ENCODE measurements at regions not wholly inside any gene's neighbourhood (a gene's known extent, or its start where the extent isn't known, plus 50 kb on each side); places are given as distances from the start of the nearest gene placed in this dataset.

DNA sequence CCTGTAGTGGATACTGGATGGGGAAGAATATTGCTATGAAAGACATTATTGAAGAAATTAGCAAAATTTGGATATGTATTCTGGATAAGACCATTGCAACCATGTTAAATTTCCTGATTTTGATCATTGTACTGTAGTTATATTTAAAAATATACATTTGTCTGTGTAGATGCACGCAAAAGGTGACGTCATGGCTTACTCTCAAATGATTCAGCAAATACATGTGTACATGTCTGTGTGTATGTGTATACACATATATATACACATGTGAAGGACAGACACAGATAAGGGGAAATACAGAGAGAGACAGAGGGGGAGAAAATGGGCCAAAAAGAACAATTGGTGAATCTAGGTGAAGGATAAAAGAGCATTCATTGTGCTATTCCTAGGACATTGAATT is 82.3 kb upstream of the PLCB4 start:
- Histone ChIP-seq H3K27me3 (ENCODE audit: insufficient read depth) (no peaks in the 10 kb centered on the region), H3K79me2 (replicated peaks; ENCODE audit: insufficient read depth) (no peaks in the 10 kb centered on the region), H3K4me1 (ENCODE audit: insufficient read depth) (no peaks in the 10 kb centered on the region), H3K9me2 (ENCODE audit: insufficient read depth) (no peaks in the 10 kb centered on the region), H4K20me1 (replicated peaks; ENCODE audit: insufficient read depth) (no peaks in the 10 kb centered on the region), H3K36me3 (ENCODE audit: insufficient read depth) (no peaks in the 10 kb centered on the region), H3F3A (replicated peaks; ENCODE audit: low read depth) (no peaks in the 10 kb centered on the region), H2AFZ (no peak overlapping the region), H3K4me3 (no peak overlapping the region), H3K27ac (ENCODE audit: low read depth) (no peak overlapping the region), H3K4me2 (no peak overlapping the region)
- TF ChIP-seq CREB1 (CRISPR knock-in tag; IDR thresholded peaks at IDR 0.05; ENCODE audit: low read depth) (no peak), ZNF114 (CRISPR knock-in tag; IDR thresholded peaks at IDR 0.05) (no peak), ZNF331 (CRISPR knock-in tag; IDR thresholded peaks at IDR 0.05; ENCODE audit: low read depth) (no peak), EZH2 (IDR thresholded peaks at IDR 0.05; ENCODE audit: low read depth, unreplicated experiment) (no peak), ETS1 (IDR thresholded peaks at IDR 0.05) (no peak), JUNB (IDR thresholded peaks at IDR 0.05; ENCODE audit: unreplicated experiment) (no peak), EZH2phosphoT487 (IDR thresholded peaks at IDR 0.05; ENCODE audit: unreplicated experiment) (no peak), NANOG (IDR thresholded peaks at IDR 0.05; ENCODE audit: borderline replicate concordance) (no peak), STAT1 (IDR thresholded peaks at IDR 0.05; ENCODE audit: unreplicated experiment) (no peak), POLR2AphosphoS5 (IDR thresholded peaks at IDR 0.05; ENCODE audit: low read depth) (no peak)
- TF ChIP-seq, protein P1, sequence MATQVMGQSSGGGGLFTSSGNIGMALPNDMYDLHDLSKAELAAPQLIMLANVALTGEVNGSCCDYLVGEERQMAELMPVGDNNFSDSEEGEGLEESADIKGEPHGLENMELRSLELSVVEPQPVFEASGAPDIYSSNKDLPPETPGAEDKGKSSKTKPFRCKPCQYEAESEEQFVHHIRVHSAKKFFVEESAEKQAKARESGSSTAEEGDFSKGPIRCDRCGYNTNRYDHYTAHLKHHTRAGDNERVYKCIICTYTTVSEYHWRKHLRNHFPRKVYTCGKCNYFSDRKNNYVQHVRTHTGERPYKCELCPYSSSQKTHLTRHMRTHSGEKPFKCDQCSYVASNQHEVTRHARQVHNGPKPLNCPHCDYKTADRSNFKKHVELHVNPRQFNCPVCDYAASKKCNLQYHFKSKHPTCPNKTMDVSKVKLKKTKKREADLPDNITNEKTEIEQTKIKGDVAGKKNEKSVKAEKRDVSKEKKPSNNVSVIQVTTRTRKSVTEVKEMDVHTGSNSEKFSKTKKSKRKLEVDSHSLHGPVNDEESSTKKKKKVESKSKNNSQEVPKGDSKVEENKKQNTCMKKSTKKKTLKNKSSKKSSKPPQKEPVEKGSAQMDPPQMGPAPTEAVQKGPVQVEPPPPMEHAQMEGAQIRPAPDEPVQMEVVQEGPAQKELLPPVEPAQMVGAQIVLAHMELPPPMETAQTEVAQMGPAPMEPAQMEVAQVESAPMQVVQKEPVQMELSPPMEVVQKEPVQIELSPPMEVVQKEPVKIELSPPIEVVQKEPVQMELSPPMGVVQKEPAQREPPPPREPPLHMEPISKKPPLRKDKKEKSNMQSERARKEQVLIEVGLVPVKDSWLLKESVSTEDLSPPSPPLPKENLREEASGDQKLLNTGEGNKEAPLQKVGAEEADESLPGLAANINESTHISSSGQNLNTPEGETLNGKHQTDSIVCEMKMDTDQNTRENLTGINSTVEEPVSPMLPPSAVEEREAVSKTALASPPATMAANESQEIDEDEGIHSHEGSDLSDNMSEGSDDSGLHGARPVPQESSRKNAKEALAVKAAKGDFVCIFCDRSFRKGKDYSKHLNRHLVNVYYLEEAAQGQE (IDR thresholded peaks at IDR 0.05; ENCODE audit: unreplicated experiment): no peak
- TF ChIP-seq, protein P2, sequence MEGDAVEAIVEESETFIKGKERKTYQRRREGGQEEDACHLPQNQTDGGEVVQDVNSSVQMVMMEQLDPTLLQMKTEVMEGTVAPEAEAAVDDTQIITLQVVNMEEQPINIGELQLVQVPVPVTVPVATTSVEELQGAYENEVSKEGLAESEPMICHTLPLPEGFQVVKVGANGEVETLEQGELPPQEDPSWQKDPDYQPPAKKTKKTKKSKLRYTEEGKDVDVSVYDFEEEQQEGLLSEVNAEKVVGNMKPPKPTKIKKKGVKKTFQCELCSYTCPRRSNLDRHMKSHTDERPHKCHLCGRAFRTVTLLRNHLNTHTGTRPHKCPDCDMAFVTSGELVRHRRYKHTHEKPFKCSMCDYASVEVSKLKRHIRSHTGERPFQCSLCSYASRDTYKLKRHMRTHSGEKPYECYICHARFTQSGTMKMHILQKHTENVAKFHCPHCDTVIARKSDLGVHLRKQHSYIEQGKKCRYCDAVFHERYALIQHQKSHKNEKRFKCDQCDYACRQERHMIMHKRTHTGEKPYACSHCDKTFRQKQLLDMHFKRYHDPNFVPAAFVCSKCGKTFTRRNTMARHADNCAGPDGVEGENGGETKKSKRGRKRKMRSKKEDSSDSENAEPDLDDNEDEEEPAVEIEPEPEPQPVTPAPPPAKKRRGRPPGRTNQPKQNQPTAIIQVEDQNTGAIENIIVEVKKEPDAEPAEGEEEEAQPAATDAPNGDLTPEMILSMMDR (conservative IDR thresholded peaks at IDR 0.05; ENCODE audit: low read depth in 2 of 2): no peak
- TF ChIP-seq, protein P3, sequence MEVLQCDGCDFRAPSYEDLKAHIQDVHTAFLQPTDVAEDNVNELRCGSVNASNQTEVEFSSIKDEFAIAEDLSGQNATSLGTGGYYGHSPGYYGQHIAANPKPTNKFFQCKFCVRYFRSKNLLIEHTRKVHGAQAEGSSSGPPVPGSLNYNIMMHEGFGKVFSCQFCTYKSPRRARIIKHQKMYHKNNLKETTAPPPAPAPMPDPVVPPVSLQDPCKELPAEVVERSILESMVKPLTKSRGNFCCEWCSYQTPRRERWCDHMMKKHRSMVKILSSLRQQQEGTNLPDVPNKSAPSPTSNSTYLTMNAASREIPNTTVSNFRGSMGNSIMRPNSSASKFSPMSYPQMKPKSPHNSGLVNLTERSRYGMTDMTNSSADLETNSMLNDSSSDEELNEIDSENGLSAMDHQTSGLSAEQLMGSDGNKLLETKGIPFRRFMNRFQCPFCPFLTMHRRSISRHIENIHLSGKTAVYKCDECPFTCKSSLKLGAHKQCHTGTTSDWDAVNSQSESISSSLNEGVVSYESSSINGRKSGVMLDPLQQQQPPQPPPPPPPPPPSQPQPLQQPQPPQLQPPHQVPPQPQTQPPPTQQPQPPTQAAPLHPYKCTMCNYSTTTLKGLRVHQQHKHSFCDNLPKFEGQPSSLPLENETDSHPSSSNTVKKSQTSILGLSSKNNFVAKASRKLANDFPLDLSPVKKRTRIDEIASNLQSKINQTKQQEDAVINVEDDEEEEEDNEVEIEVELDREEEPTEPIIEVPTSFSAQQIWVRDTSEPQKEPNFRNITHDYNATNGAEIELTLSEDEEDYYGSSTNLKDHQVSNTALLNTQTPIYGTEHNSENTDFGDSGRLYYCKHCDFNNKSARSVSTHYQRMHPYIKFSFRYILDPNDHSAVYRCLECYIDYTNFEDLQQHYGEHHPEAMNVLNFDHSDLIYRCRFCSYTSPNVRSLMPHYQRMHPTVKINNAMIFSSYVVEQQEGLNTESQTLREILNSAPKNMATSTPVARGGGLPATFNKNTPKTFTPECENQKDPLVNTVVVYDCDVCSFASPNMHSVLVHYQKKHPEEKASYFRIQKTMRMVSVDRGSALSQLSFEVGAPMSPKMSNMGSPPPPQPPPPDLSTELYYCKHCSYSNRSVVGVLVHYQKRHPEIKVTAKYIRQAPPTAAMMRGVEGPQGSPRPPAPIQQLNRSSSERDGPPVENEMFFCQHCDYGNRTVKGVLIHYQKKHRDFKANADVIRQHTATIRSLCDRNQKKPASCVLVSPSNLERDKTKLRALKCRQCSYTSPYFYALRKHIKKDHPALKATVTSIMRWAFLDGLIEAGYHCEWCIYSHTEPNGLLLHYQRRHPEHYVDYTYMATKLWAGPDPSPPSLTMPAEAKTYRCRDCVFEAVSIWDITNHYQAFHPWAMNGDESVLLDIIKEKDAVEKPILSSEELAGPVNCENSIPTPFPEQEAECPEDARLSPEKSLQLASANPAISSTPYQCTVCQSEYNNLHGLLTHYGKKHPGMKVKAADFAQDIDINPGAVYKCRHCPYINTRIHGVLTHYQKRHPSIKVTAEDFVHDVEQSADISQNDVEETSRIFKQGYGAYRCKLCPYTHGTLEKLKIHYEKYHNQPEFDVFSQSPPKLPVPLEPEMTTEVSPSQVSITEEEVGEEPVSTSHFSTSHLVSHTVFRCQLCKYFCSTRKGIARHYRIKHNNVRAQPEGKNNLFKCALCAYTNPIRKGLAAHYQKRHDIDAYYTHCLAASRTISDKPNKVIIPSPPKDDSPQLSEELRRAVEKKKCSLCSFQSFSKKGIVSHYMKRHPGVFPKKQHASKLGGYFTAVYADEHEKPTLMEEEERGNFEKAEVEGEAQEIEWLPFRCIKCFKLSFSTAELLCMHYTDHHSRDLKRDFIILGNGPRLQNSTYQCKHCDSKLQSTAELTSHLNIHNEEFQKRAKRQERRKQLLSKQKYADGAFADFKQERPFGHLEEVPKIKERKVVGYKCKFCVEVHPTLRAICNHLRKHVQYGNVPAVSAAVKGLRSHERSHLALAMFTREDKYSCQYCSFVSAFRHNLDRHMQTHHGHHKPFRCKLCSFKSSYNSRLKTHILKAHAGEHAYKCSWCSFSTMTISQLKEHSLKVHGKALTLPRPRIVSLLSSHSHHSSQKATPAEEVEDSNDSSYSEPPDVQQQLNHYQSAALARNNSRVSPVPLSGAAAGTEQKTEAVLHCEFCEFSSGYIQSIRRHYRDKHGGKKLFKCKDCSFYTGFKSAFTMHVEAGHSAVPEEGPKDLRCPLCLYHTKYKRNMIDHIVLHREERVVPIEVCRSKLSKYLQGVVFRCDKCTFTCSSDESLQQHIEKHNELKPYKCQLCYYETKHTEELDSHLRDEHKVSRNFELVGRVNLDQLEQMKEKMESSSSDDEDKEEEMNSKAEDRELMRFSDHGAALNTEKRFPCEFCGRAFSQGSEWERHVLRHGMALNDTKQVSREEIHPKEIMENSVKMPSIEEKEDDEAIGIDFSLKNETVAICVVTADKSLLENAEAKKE (CRISPR knock-in tag; IDR thresholded peaks at IDR 0.05): no peak
- Mint-ChIP-seq H3K27me3 (ENCODE audit: insufficient read depth, low read depth, poor library complexity) (peaks cover 2% of the 10 kb centered on the region), H3K9me3 (no peaks in the 10 kb centered on the region), H3K4me3 (no peak overlapping the region), H3K4me1 (no peaks in the 10 kb centered on the region), H3K27ac (no peak overlapping the region), H3K36me3 (ENCODE audit: low read depth) (no peaks in the 10 kb centered on the region)
- DNase-seq (ENCODE audit: low spot score): no peak
- ATAC-seq: no peak

Data from GM23338 (cell line).